WTC11 (cell line): ENCODE measurements at regions not wholly inside any gene's neighbourhood (a gene's known extent, or its start where the extent isn't known, plus 50 kb on each side); places are given as distances from the start of the nearest gene placed in this dataset.

Experiments
- ATAC-seq: fragments of 200-7000 bp; cut with Tn5 transposase; 2 replicates; pipeline ENCODE4 v1.10.0; 2021; ENCODE audit warnings: mild to moderate bottlenecking, moderate library complexity
- CTCF ChIA-PET: fragments of 300-600 bp; sonication (Branson Sonifier 250); formaldehyde crosslinking; loops from one replicate; lab custom pipeline; 2021; ENCODE audit warnings: antibody characterized with exemption; lab: Charles Lee
- POLR2A ChIA-PET: fragments of 350-600 bp; sonication (Branson Sonifier 250); formaldehyde crosslinking; loops from one replicate; lab custom pipeline; 2021; ENCODE audit warnings: antibody characterized with exemption; lab: Charles Lee
- DNase-seq: peaks from one replicate; pipeline ENCODE4 v3.0.0; 2021; ENCODE audit warnings: low spot score
- H3K27ac Mint-ChIP-seq: 2 replicates; pipeline ENCODE4 v1.8.0; 2021; ENCODE audit warnings: mixed read lengths
- H3K27me3 Mint-ChIP-seq: 2 replicates; pipeline ENCODE4 v1.8.0; 2021; ENCODE audit warnings: low read depth, mild to moderate bottlenecking, moderate library complexity, mixed read lengths
- H3K36me3 Mint-ChIP-seq: 2 replicates; pipeline ENCODE4 v1.8.0; 2021; ENCODE audit warnings: mixed read lengths
- H3K4me1 Mint-ChIP-seq: 2 replicates; pipeline ENCODE4 v1.8.0; 2022; ENCODE audit warnings: mixed read lengths
- H3K4me3 Mint-ChIP-seq: 2 replicates; pipeline ENCODE4 v1.8.0; 2021; ENCODE audit warnings: mild to moderate bottlenecking, moderate library complexity, mixed read lengths
- H3K9me3 Mint-ChIP-seq: 2 replicates; pipeline ENCODE4 v1.8.0; 2021; ENCODE audit warnings: mixed read lengths
- CBFB ChIP-seq: sonication (generic); formaldehyde crosslinking; IDR thresholded peaks from 2 replicates; pipeline ENCODE4 v1.8.1; 2022; ENCODE audit warnings: mild to moderate bottlenecking, low read depth, missing genetic modification reagents
- CDX4 ChIP-seq: fragments of 250-450 bp; sonication (Bioruptor Pico); IDR thresholded peaks from 2 replicates; pipeline ENCODE4 v1.9.0; 2021; ENCODE audit warnings: moderate library complexity, mild to moderate bottlenecking, inconsistent platforms, borderline replicate concordance
- ESRRA ChIP-seq: sonication (generic); formaldehyde crosslinking; IDR thresholded peaks from 2 replicates; pipeline ENCODE4 v1.8.1; 2022; ENCODE audit warnings: mild to moderate bottlenecking, missing genetic modification reagents, borderline replicate concordance
- FOXP1 ChIP-seq: sonication (generic); formaldehyde crosslinking; IDR thresholded peaks from 2 replicates; pipeline ENCODE4 v1.8.0; 2022; ENCODE audit warnings: missing genetic modification reagents, mild to moderate bottlenecking, moderate library complexity, borderline replicate concordance
- GABPB1 ChIP-seq: sonication (generic); formaldehyde crosslinking; IDR thresholded peaks from 2 replicates; pipeline ENCODE4 v1.8.1; 2023; ENCODE audit warnings: mild to moderate bottlenecking, missing genetic modification reagents
- NFATC4 ChIP-seq: fragments of 250-450 bp; sonication (Bioruptor Pico); IDR thresholded peaks from 2 replicates; pipeline ENCODE4 v1.9.0; 2021; ENCODE audit warnings: mild to moderate bottlenecking
- NFE2L1 ChIP-seq: sonication (generic); formaldehyde crosslinking; IDR thresholded peaks from 2 replicates; pipeline ENCODE4 v1.8.1; 2023; ENCODE audit warnings: missing genetic modification reagents
- PRRX2 ChIP-seq: fragments of 250-450 bp; sonication (Bioruptor Pico); IDR thresholded peaks from 2 replicates; pipeline ENCODE4 v1.8.0; 2021; ENCODE audit warnings: mild to moderate bottlenecking
- RORB ChIP-seq: fragments of 250-450 bp; sonication (Bioruptor Pico); IDR thresholded peaks from 2 replicates; pipeline ENCODE4 v1.9.0; 2021; ENCODE audit warnings: mild to moderate bottlenecking
- SMAD3 ChIP-seq: sonication (generic); formaldehyde crosslinking; IDR thresholded peaks from 2 replicates; pipeline ENCODE4 v1.8.0; 2022; ENCODE audit warnings: missing genetic modification reagents, mild to moderate bottlenecking, borderline replicate concordance
- SP1 ChIP-seq: sonication (generic); formaldehyde crosslinking; conservative IDR thresholded peaks from 2 replicates; pipeline ENCODE4 v1.8.1; 2022; ENCODE audit warnings: missing genetic modification reagents
- ZNF232 ChIP-seq: sonication (generic); formaldehyde crosslinking; IDR thresholded peaks from 2 replicates; pipeline ENCODE4 v1.8.0; 2022; ENCODE audit warnings: mild to moderate bottlenecking, missing genetic modification reagents
- ZNF423 ChIP-seq: fragments of 250-450 bp; sonication (Bioruptor Pico); IDR thresholded peaks from 2 replicates; pipeline ENCODE4 v2.1.2; 2022; ENCODE audit warnings: mild to moderate bottlenecking, moderate library complexity
- TF ChIP-seq, protein P1 (sequence below): sonication (generic); formaldehyde crosslinking; IDR thresholded peaks from 2 replicates; pipeline ENCODE4 v1.8.0; 2022; ENCODE audit warnings: missing genetic modification reagents
- TF ChIP-seq, protein P2 (sequence below): sonication (generic); formaldehyde crosslinking; IDR thresholded peaks from 2 replicates; pipeline ENCODE4 v1.8.1; 2023; ENCODE audit warnings: mild to moderate bottlenecking, missing genetic modification reagents, borderline replicate concordance
- TF ChIP-seq, protein P3 (sequence below): fragments of 250-450 bp; sonication (Bioruptor Pico); IDR thresholded peaks from 2 replicates; pipeline ENCODE4 v1.9.0; 2021; ENCODE audit warnings: mild to moderate bottlenecking, borderline replicate concordance
- TF ChIP-seq, protein P4 (sequence below): sonication (generic); formaldehyde crosslinking; IDR thresholded peaks from 2 replicates; pipeline ENCODE4 v1.8.0; 2022; ENCODE audit warnings: mild to moderate bottlenecking, missing genetic modification reagents
- TF ChIP-seq, protein P5 (sequence below): sonication (generic); formaldehyde crosslinking; IDR thresholded peaks from 2 replicates; pipeline ENCODE4 v1.8.1; 2023; ENCODE audit warnings: mild to moderate bottlenecking, missing genetic modification reagents

DNA sequence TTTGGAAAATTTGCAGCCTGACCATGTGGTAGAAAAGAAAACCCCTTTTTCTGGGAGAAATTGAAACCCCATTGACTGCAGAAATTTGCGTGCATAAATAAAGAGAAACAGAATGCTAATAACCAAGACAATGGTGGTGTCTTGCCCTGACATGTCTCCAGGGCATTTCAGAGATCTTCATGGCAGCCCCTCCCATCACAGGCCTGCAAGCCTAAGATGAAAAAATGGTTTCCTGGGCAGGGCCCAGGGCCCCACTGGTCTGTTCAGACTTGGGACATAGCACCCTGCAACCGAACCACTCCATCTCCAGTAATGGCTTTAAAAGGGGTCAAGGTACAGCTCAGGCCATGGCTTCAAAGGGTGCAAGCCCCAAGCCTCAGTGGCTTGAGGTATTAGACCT is 71.6 kb upstream of the SGIP1 start (continued):
- TF ChIP-seq ZNF423 (CRISPR knock-in tag) = no peak
- no peak for TF ChIP-seq SP1 (CRISPR knock-in tag)
- TF ChIP-seq CDX4 (CRISPR knock-in tag) = no peak
- TF ChIP-seq, protein P1, sequence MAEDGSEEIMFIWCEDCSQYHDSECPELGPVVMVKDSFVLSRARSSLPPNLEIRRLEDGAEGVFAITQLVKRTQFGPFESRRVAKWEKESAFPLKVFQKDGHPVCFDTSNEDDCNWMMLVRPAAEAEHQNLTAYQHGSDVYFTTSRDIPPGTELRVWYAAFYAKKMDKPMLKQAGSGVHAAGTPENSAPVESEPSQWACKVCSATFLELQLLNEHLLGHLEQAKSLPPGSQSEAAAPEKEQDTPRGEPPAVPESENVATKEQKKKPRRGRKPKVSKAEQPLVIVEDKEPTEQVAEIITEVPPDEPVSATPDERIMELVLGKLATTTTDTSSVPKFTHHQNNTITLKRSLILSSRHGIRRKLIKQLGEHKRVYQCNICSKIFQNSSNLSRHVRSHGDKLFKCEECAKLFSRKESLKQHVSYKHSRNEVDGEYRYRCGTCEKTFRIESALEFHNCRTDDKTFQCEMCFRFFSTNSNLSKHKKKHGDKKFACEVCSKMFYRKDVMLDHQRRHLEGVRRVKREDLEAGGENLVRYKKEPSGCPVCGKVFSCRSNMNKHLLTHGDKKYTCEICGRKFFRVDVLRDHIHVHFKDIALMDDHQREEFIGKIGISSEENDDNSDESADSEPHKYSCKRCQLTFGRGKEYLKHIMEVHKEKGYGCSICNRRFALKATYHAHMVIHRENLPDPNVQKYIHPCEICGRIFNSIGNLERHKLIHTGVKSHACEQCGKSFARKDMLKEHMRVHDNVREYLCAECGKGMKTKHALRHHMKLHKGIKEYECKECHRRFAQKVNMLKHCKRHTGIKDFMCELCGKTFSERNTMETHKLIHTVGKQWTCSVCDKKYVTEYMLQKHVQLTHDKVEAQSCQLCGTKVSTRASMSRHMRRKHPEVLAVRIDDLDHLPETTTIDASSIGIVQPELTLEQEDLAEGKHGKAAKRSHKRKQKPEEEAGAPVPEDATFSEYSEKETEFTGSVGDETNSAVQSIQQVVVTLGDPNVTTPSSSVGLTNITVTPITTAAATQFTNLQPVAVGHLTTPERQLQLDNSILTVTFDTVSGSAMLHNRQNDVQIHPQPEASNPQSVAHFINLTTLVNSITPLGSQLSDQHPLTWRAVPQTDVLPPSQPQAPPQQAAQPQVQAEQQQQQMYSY = no peak
- no peak for TF ChIP-seq SMAD3 (CRISPR knock-in tag)
- TF ChIP-seq, protein P2, sequence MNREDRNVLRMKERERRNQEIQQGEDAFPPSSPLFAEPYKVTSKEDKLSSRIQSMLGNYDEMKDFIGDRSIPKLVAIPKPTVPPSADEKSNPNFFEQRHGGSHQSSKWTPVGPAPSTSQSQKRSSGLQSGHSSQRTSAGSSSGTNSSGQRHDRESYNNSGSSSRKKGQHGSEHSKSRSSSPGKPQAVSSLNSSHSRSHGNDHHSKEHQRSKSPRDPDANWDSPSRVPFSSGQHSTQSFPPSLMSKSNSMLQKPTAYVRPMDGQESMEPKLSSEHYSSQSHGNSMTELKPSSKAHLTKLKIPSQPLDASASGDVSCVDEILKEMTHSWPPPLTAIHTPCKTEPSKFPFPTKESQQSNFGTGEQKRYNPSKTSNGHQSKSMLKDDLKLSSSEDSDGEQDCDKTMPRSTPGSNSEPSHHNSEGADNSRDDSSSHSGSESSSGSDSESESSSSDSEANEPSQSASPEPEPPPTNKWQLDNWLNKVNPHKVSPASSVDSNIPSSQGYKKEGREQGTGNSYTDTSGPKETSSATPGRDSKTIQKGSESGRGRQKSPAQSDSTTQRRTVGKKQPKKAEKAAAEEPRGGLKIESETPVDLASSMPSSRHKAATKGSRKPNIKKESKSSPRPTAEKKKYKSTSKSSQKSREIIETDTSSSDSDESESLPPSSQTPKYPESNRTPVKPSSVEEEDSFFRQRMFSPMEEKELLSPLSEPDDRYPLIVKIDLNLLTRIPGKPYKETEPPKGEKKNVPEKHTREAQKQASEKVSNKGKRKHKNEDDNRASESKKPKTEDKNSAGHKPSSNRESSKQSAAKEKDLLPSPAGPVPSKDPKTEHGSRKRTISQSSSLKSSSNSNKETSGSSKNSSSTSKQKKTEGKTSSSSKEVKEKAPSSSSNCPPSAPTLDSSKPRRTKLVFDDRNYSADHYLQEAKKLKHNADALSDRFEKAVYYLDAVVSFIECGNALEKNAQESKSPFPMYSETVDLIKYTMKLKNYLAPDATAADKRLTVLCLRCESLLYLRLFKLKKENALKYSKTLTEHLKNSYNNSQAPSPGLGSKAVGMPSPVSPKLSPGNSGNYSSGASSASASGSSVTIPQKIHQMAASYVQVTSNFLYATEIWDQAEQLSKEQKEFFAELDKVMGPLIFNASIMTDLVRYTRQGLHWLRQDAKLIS (CRISPR knock-in tag) = no peak
- no peak for TF ChIP-seq NFATC4
- TF ChIP-seq, protein P3, sequence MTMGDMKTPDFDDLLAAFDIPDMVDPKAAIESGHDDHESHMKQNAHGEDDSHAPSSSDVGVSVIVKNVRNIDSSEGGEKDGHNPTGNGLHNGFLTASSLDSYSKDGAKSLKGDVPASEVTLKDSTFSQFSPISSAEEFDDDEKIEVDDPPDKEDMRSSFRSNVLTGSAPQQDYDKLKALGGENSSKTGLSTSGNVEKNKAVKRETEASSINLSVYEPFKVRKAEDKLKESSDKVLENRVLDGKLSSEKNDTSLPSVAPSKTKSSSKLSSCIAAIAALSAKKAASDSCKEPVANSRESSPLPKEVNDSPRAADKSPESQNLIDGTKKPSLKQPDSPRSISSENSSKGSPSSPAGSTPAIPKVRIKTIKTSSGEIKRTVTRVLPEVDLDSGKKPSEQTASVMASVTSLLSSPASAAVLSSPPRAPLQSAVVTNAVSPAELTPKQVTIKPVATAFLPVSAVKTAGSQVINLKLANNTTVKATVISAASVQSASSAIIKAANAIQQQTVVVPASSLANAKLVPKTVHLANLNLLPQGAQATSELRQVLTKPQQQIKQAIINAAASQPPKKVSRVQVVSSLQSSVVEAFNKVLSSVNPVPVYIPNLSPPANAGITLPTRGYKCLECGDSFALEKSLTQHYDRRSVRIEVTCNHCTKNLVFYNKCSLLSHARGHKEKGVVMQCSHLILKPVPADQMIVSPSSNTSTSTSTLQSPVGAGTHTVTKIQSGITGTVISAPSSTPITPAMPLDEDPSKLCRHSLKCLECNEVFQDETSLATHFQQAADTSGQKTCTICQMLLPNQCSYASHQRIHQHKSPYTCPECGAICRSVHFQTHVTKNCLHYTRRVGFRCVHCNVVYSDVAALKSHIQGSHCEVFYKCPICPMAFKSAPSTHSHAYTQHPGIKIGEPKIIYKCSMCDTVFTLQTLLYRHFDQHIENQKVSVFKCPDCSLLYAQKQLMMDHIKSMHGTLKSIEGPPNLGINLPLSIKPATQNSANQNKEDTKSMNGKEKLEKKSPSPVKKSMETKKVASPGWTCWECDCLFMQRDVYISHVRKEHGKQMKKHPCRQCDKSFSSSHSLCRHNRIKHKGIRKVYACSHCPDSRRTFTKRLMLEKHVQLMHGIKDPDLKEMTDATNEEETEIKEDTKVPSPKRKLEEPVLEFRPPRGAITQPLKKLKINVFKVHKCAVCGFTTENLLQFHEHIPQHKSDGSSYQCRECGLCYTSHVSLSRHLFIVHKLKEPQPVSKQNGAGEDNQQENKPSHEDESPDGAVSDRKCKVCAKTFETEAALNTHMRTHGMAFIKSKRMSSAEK (CRISPR knock-in tag) = no peak
- TF ChIP-seq FOXP1 = no peak
- no peak for TF ChIP-seq RORB
- TF ChIP-seq GABPB1 (CRISPR knock-in tag) = no peak

DNA sequence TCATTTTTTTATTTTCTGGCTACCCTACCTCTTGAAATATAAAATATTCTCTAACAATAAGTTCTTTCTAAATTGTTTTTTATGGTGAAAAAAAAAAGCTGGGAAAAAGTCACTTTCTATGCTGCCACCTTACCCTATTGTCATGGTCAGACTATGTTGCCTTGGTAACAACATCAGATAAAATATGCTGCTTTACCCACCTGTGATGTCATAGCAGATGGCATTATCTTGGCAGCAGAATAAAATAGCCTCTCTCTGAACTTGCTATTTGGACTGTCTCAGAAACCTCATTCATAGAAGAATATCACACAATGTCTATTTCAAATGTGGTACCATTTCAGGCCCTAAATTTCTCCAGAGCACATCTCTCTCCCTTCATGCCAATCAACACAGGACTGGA is 69.6 kb upstream of the SGIP1 start:
- CTCF ChIA-PET = no interaction called here
- Mint-ChIP-seq H3K27ac (no peak overlapping the region), H3K27me3 (no peaks in the 10 kb centered on the region), H3K36me3 (peaks cover 26% of the 10 kb centered on the region), H3K4me3 (no peak overlapping the region), H3K4me1 (0 out of 2 replicates have a peak, but pooled peaks cover 3% of the 10 kb centered on the region), H3K9me3 (peaks cover 37% of the 10 kb centered on the region)
- POLR2A ChIA-PET = no interaction called here
- DNase-seq (no peak), ATAC-seq (no peak)
- TF ChIP-seq, protein P4, sequence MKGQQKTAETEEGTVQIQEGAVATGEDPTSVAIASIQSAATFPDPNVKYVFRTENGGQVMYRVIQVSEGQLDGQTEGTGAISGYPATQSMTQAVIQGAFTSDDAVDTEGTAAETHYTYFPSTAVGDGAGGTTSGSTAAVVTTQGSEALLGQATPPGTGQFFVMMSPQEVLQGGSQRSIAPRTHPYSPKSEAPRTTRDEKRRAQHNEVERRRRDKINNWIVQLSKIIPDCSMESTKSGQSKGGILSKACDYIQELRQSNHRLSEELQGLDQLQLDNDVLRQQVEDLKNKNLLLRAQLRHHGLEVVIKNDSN (CRISPR knock-in tag) = no peak
- TF ChIP-seq CBFB = no peak
- TF ChIP-seq, protein P5, sequence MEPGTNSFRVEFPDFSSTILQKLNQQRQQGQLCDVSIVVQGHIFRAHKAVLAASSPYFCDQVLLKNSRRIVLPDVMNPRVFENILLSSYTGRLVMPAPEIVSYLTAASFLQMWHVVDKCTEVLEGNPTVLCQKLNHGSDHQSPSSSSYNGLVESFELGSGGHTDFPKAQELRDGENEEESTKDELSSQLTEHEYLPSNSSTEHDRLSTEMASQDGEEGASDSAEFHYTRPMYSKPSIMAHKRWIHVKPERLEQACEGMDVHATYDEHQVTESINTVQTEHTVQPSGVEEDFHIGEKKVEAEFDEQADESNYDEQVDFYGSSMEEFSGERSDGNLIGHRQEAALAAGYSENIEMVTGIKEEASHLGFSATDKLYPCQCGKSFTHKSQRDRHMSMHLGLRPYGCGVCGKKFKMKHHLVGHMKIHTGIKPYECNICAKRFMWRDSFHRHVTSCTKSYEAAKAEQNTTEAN (CRISPR knock-in tag) = no peak
- TF ChIP-seq, protein P3 (CRISPR knock-in tag) = no peak
- TF ChIP-seq SMAD3 (CRISPR knock-in tag) = no peak
- TF ChIP-seq ESRRA (CRISPR knock-in tag) = no peak
- TF ChIP-seq ZNF232 (CRISPR knock-in tag) = no peak
- TF ChIP-seq PRRX2 (CRISPR knock-in tag) = no peak
- TF ChIP-seq NFE2L1 (CRISPR knock-in tag) = no peak
- no peak for TF ChIP-seq GABPB1 (CRISPR knock-in tag)
